Activated naive CD4-positive, alpha-beta T cell treated with anti-CD3 and anti-CD28 coated beads for 36 hours (primary cell): ENCODE measurements at regions not wholly inside any gene's neighbourhood (a gene's known extent, or its start where the extent isn't known, plus 50 kb on each side); places are given as distances from the start of the nearest gene placed in this dataset.

Experiments used
- CTCF ChIA-PET: fragments of 350-600 bp; sonication (Branson Sonifier 250); formaldehyde crosslinking; loops from one replicate; lab custom pipeline; 2021; ENCODE audit warnings: antibody characterized with exemption; lab: Charles Lee
- DNase-seq: peaks from one replicate; pipeline ENCODE4 v3.0.0-alpha.2; 2020
- H3K27ac Mint-ChIP-seq: one replicate; pipeline ENCODE4 v1.8.0; 2021; ENCODE audit warnings: mild to moderate bottlenecking, mixed read lengths
- H3K27me3 Mint-ChIP-seq: one replicate; pipeline ENCODE4 v1.8.0; 2021; ENCODE audit warnings: low read depth, mixed read lengths
- H3K36me3 Mint-ChIP-seq: one replicate; pipeline ENCODE4 v1.8.0; 2021; ENCODE audit warnings: low read depth, mixed read lengths
- H3K4me1 Mint-ChIP-seq: one replicate; pipeline ENCODE4 v1.8.0; 2021; ENCODE audit warnings: low read depth, mixed read lengths
- H3K4me3 Mint-ChIP-seq: one replicate; pipeline ENCODE4 v1.8.0; 2021; ENCODE audit warnings: mild to moderate bottlenecking, moderate library complexity, mixed read lengths
- H3K9me3 Mint-ChIP-seq: one replicate; pipeline ENCODE4 v1.8.0; 2021; ENCODE audit warnings: mixed read lengths
- intact Hi-C: fragments of 100-400 bp; cut with micrococcal nuclease; formaldehyde crosslinking; loops from one replicate; pipeline ENCODE4 v1.15.1; 2023

GRCh38 chr3:79947469-79947868 is 179.7 kb upstream of the ROBO1 start:
- CTCF ChIA-PET: no interaction called here
- Mint-ChIP-seq H3K36me3 (no peaks in the 10 kb centered on the region), H3K4me3 (no peak overlapping the region), H3K27me3 (no peaks in the 10 kb centered on the region), H3K9me3 (peaks cover 10% of the 10 kb centered on the region), H3K27ac (no peak overlapping the region), H3K4me1 (no peaks in the 10 kb centered on the region)
- DNase-seq: no peak
- intact Hi-C loops: no loop called here

- H3K36me3 Mint-ChIP-seq: no peaks in the 10 kb centered on the region
- DNase-seq: no peak
- intact Hi-C loops: no loop called here
- H3K27me3 Mint-ChIP-seq: no peaks in the 10 kb centered on the region
- H3K4me3 Mint-ChIP-seq: no peak overlapping the region
- H3K27ac Mint-ChIP-seq: no peak overlapping the region
- CTCF ChIA-PET: no interaction called here
- H3K9me3 Mint-ChIP-seq: peaks cover 9% of the 10 kb centered on the region
- no peaks in the 10 kb centered on the region for H3K4me1 Mint-ChIP-seq
Measured at GRCh38 chr3:79937567-79937966, 169.8 kb upstream of the ROBO1 start.

- intact Hi-C loops: no loop called here
- DNase-seq: no peak
- no peak overlapping the region for H3K4me3 Mint-ChIP-seq
- H3K36me3 Mint-ChIP-seq: no peaks in the 10 kb centered on the region
- CTCF ChIA-PET: no interaction called here
- no peaks in the 10 kb centered on the region for H3K27me3 Mint-ChIP-seq
- no peaks in the 10 kb centered on the region for H3K4me1 Mint-ChIP-seq
- H3K27ac Mint-ChIP-seq: no peak overlapping the region
- H3K9me3 Mint-ChIP-seq: peaks cover 2% of the 10 kb centered on the region
Measured at GRCh38 chr3:79930196-79930595, 162.4 kb upstream of the ROBO1 start.

- no peaks in the 10 kb centered on the region for H3K36me3 Mint-ChIP-seq
- no peak for DNase-seq
- H3K4me1 Mint-ChIP-seq: no peaks in the 10 kb centered on the region
- no peak overlapping the region for H3K4me3 Mint-ChIP-seq
- CTCF ChIA-PET: no interaction called here
- H3K27me3 Mint-ChIP-seq: no peaks in the 10 kb centered on the region
- peaks cover 4% of the 10 kb centered on the region for H3K9me3 Mint-ChIP-seq
- no peak overlapping the region for H3K27ac Mint-ChIP-seq
- intact Hi-C loops: no loop called here
Measured at GRCh38 chr3:79928687-79929408, 161.1 kb upstream of the ROBO1 start.

- no peak overlapping the region for H3K4me3 Mint-ChIP-seq
- CTCF ChIA-PET: no interaction called here
- DNase-seq: no peak
- intact Hi-C loops: no loop called here
- no peaks in the 10 kb centered on the region for H3K27me3 Mint-ChIP-seq
- no peaks in the 10 kb centered on the region for H3K36me3 Mint-ChIP-seq
- no peaks in the 10 kb centered on the region for H3K4me1 Mint-ChIP-seq
- no peak overlapping the region for H3K27ac Mint-ChIP-seq
- peaks cover 8% of the 10 kb centered on the region for H3K9me3 Mint-ChIP-seq
Measured at GRCh38 chr3:79926522-79926921, 158.7 kb upstream of the ROBO1 start.

- peaks cover 9% of the 10 kb centered on the region for H3K9me3 Mint-ChIP-seq
- CTCF ChIA-PET: no interaction called here
- H3K4me3 Mint-ChIP-seq: no peak overlapping the region
- no peaks in the 10 kb centered on the region for H3K4me1 Mint-ChIP-seq
- intact Hi-C loops: no loop called here
- no peaks in the 10 kb centered on the region for H3K36me3 Mint-ChIP-seq
- H3K27ac Mint-ChIP-seq: no peak overlapping the region
- H3K27me3 Mint-ChIP-seq: no peaks in the 10 kb centered on the region
- no peak for DNase-seq
Measured at GRCh38 chr3:79922633-79923032, 154.8 kb upstream of the ROBO1 start.

GRCh38 chr3:79917561-79917960 is 149.8 kb upstream of the ROBO1 start:
- CTCF ChIA-PET: no interaction called here
- no peak for DNase-seq
- Mint-ChIP-seq H3K9me3 (peaks cover 9% of the 10 kb centered on the region), H3K27ac (no peak overlapping the region), H3K4me1 (no peaks in the 10 kb centered on the region), H3K27me3 (no peaks in the 10 kb centered on the region), H3K4me3 (no peak overlapping the region), H3K36me3 (no peaks in the 10 kb centered on the region)
- intact Hi-C loops: no loop called here

- intact Hi-C loops: no loop called here
- CTCF ChIA-PET: no interaction called here
- H3K36me3 Mint-ChIP-seq: no peaks in the 10 kb centered on the region
- H3K9me3 Mint-ChIP-seq: peaks cover 10% of the 10 kb centered on the region
- H3K4me1 Mint-ChIP-seq: no peaks in the 10 kb centered on the region
- H3K27me3 Mint-ChIP-seq: no peaks in the 10 kb centered on the region
- no peak overlapping the region for H3K4me3 Mint-ChIP-seq
- no peak for DNase-seq
- H3K27ac Mint-ChIP-seq: no peak overlapping the region
Measured at GRCh38 chr3:79910337-79910736, 142.5 kb upstream of the ROBO1 start.

- CTCF ChIA-PET: no interaction called here
- Mint-ChIP-seq H3K27ac (no peak overlapping the region), H3K27me3 (no peaks in the 10 kb centered on the region), H3K4me3 (no peak overlapping the region), H3K4me1 (no peaks in the 10 kb centered on the region), H3K9me3 (peaks cover 11% of the 10 kb centered on the region), H3K36me3 (no peaks in the 10 kb centered on the region)
- intact Hi-C loops: no loop called here
- no peak for DNase-seq
Measured at GRCh38 chr3:79906106-79906505, 138.3 kb upstream of the ROBO1 start.

GRCh38 chr3:79902151-79902550 is 134.4 kb upstream of the ROBO1 start:
- Mint-ChIP-seq H3K27ac (no peak overlapping the region), H3K27me3 (no peaks in the 10 kb centered on the region), H3K4me3 (no peak overlapping the region), H3K36me3 (no peaks in the 10 kb centered on the region), H3K9me3 (peaks cover 11% of the 10 kb centered on the region), H3K4me1 (no peaks in the 10 kb centered on the region)
- intact Hi-C loops: no loop called here
- CTCF ChIA-PET: interaction anchor here (0.7 kb wide), 1 partner anchor 1425 kb away, joined by 4 read pairs; no protein-coding TSS in a partner anchor
- no peak for DNase-seq

GRCh38 chr3:79898907-79899306 is 131.1 kb upstream of the ROBO1 start:
- Mint-ChIP-seq H3K4me1 (no peaks in the 10 kb centered on the region), H3K9me3 (peaks cover 9% of the 10 kb centered on the region), H3K4me3 (no peak overlapping the region), H3K27me3 (no peaks in the 10 kb centered on the region), H3K36me3 (no peaks in the 10 kb centered on the region), H3K27ac (no peak overlapping the region)
- intact Hi-C loops: no loop called here
- DNase-seq: no peak
- CTCF ChIA-PET: no interaction called here

GRCh38 chr3:79896086-79896485 is 128.3 kb upstream of the ROBO1 start:
- H3K9me3 Mint-ChIP-seq: peaks cover 11% of the 10 kb centered on the region
- H3K4me1 Mint-ChIP-seq: no peaks in the 10 kb centered on the region
- H3K36me3 Mint-ChIP-seq: no peaks in the 10 kb centered on the region
- CTCF ChIA-PET: no interaction called here
- intact Hi-C loops: no loop called here
- H3K27me3 Mint-ChIP-seq: no peaks in the 10 kb centered on the region
- no peak overlapping the region for H3K27ac Mint-ChIP-seq
- no peak for DNase-seq
- no peak overlapping the region for H3K4me3 Mint-ChIP-seq

- no peak for DNase-seq
- CTCF ChIA-PET: no interaction called here
Measured at GRCh38 chr3:79887213-79887612, 119.4 kb upstream of the ROBO1 start.

More at GRCh38 chr3:79887213-79887612, 119.4 kb upstream of the ROBO1 start:
- intact Hi-C loops: no loop called here
- Mint-ChIP-seq H3K36me3 (no peaks in the 10 kb centered on the region), H3K9me3 (peaks cover 5% of the 10 kb centered on the region), H3K4me3 (no peak overlapping the region), H3K4me1 (no peaks in the 10 kb centered on the region), H3K27me3 (no peaks in the 10 kb centered on the region), H3K27ac (no peak overlapping the region)
